ENCODE measurements at regions not wholly inside any gene's neighbourhood (a gene's known extent, or its start where the extent isn't known, plus 50 kb on each side); places are given as distances from the start of the nearest gene placed in this dataset.

- TF ChIP-seq SPI1 (IDR thresholded peaks at IDR 0.05; ENCODE audit: borderline replicate concordance, low read depth) (no peak), CTCF (IDR thresholded peaks at IDR 0.05; ENCODE audit: insufficient read depth, low read length) (no peak), POLR2AphosphoS5 (IDR thresholded peaks at IDR 0.05; ENCODE audit: low read depth) (no peak), REST (IDR thresholded peaks at IDR 0.05; ENCODE audit: insufficient replicate concordance, low read depth) (no peak)
These were observed 1119.0 kb downstream of the BRD1 start for GRCh38 chr22:48708558-48709245.

Data from HL-60 (cell line).